Breast epithelium (tissue), 3 donors: ENCODE measurements at regions not wholly inside any gene's neighbourhood (a gene's known extent, or its start where the extent isn't known, plus 50 kb on each side); places are given as distances from the start of the nearest gene placed in this dataset.

Experiments
- POLR2A ChIP-seq: fragments of 450-650 bp; IDR thresholded peaks from one replicate; pipeline ENCODE4 v1.6.1; 2016; ENCODE audit warnings: antibody characterized with exemption, mild to moderate bottlenecking, moderate library complexity
- POLR2AphosphoS5 ChIP-seq, 3 donors: sonication (generic); formaldehyde crosslinking; IDR thresholded peaks; one replicate each; pipeline ENCODE4 v1.6.1; 2017; ENCODE audit warnings: antibody characterized with exemption in 3 of 3
- TF ChIP-seq, protein P1 (sequence below), 3 donors: fragments of 450-650 bp; IDR thresholded peaks; one replicate each; pipeline ENCODE4 v1.5.1; 2016 to 2017; ENCODE audit warnings: antibody characterized with exemption in 3 of 3, mild to moderate bottlenecking in 3 of 3, moderate library complexity in 3 of 3

DNA sequence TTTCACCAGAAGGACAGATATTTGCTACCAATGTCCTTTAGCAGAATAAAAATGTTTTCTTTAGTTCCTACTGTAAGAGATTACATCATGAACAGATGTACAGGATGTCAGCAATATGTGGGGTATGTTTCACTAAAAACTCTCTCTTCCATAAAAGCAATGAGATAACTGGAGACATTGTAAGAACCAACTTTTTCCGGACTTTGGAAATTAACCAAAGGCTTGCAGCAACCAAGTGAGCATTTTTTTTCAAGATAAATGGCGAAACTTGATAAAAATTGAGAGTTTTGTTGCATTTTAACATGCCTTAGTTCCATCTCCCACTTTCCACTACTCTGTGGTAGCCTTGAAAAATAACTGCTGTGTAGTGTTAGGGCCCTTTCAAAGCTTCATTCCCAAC is 429.8 kb upstream of the CDH2 start:
- TF ChIP-seq, protein P1, sequence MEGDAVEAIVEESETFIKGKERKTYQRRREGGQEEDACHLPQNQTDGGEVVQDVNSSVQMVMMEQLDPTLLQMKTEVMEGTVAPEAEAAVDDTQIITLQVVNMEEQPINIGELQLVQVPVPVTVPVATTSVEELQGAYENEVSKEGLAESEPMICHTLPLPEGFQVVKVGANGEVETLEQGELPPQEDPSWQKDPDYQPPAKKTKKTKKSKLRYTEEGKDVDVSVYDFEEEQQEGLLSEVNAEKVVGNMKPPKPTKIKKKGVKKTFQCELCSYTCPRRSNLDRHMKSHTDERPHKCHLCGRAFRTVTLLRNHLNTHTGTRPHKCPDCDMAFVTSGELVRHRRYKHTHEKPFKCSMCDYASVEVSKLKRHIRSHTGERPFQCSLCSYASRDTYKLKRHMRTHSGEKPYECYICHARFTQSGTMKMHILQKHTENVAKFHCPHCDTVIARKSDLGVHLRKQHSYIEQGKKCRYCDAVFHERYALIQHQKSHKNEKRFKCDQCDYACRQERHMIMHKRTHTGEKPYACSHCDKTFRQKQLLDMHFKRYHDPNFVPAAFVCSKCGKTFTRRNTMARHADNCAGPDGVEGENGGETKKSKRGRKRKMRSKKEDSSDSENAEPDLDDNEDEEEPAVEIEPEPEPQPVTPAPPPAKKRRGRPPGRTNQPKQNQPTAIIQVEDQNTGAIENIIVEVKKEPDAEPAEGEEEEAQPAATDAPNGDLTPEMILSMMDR (IDR thresholded peaks at IDR 0.05) = no peak
- TF ChIP-seq POLR2AphosphoS5 (IDR thresholded peaks at IDR 0.05) (no peak), POLR2A (no peak)
